Tibial nerve (tissue), 4 donors: ENCODE measurements at regions not wholly inside any gene's neighbourhood (a gene's known extent, or its start where the extent isn't known, plus 50 kb on each side); places are given as distances from the start of the nearest gene placed in this dataset.

Experiments
- DNase-seq, 2 donors: peaks; one replicate each; pipeline ENCODE4 v3.0.0-alpha.2; 2019; ENCODE audit warnings: low spot score in 2 of 2
- H3K27ac ChIP-seq, 4 donors: fragments of 200-600 bp; sonication (generic) in 3 of 4; one replicate each; pipeline ENCODE4 v1.5.1; 2017 to 2019; ENCODE audit warnings: mild to moderate bottlenecking in 1 of 4
- H3K27me3 ChIP-seq, 2 donors: fragments of 200-600 bp; sonication (generic) in 1 of 2; one replicate each; pipeline versions ENCODE4 v1.5.1 to v1.6.0; 2017 to 2019
- H3K36me3 ChIP-seq, 3 donors: fragments of 200-600 bp; sonication (generic); one replicate each; pipeline ENCODE4 v1.5.1; 2018 to 2019
- H3K4me1 ChIP-seq, 4 donors: fragments of 200-600 bp; sonication (generic) in 3 of 4; one replicate each; pipeline ENCODE4 v1.5.1; 2017 to 2019
- H3K4me3 ChIP-seq, 4 donors: fragments of 200-600 bp; sonication (generic) in 3 of 4; one replicate each; pipeline ENCODE4 v1.5.1; 2017 to 2019; ENCODE audit warnings: mild to moderate bottlenecking in 1 of 4, moderate library complexity in 1 of 4
- H3K9me3 ChIP-seq, 4 donors: fragments of 200-600 bp; sonication (generic) in 3 of 4; one replicate each; pipeline ENCODE4 v1.5.1; 2017 to 2019
- CTCF ChIP-seq, 5 experiments: fragments of 200-600 bp in 3 of 5; fragments of 450-650 bp in 2 of 5; sonication (generic) in 3 of 5; IDR thresholded peaks; one replicate each; pipeline ENCODE4 v1.5.1; 2016 to 2019; ENCODE audit warnings: antibody characterized with exemption in 5 of 5, mild to moderate bottlenecking in 3 of 5, moderate library complexity in 2 of 5
- EP300 ChIP-seq, 2 donors: sonication (generic); formaldehyde crosslinking; IDR thresholded peaks; one replicate each; pipeline ENCODE4 v1.6.1; 2017; ENCODE audit warnings: antibody characterized with exemption in 2 of 2, mild to moderate bottlenecking in 1 of 2
- POLR2A ChIP-seq, 2 donors: fragments of 450-650 bp; IDR thresholded peaks; one replicate each; pipeline ENCODE4 v1.6.1; 2017; ENCODE audit warnings: antibody characterized with exemption in 2 of 2, mild to moderate bottlenecking in 2 of 2, moderate library complexity in 2 of 2
- WGBS, 2 donors: methylation state at CpG; one replicate each; pipeline ENCODE4 v1.1.5; 2018; 5-methylcytosine and 5-hydroxymethylcytosine counted together

GRCh38 chr4:129581305-129581704 lies 485.4 kb downstream of the C4orf33 start:
- H3K27me3 ChIP-seq = no peaks in the 10 kb centered on the region
- 71 to 82% methylated on average over 1 of the region's 1 CpG for WGBS, 2 donors
- no peak overlapping the region for H3K4me3 ChIP-seq
- H3K27ac ChIP-seq = no peak overlapping the region
- H3K4me1 ChIP-seq = peaks cover 0 to 17% (median 0%) of the 10 kb centered on the region in 4 donors
- no peak for DNase-seq
- peaks cover 0 to 17% (median 3%) of the 10 kb centered on the region in 4 donors for H3K9me3 ChIP-seq
- no peaks in the 10 kb centered on the region for H3K36me3 ChIP-seq
- TF ChIP-seq POLR2A (IDR thresholded peaks at IDR 0.05) (no peak), EP300 (IDR thresholded peaks at IDR 0.05) (no peak)

- peak; percentile 16 to 68 for DNase-seq
- H3K27ac ChIP-seq = no peak overlapping the region
- H3K9me3 ChIP-seq = peaks cover 0 to 17% (median 3%) of the 10 kb centered on the region in 4 donors
- no peaks in the 10 kb centered on the region for H3K27me3 ChIP-seq
- WGBS, 2 donors = 52 to 57% methylated on average over 2 of the region's 2 CpGs
- peaks cover 0 to 13% (median 0%) of the 10 kb centered on the region in 4 donors for H3K4me1 ChIP-seq
- no peak overlapping the region for H3K4me3 ChIP-seq
- H3K36me3 ChIP-seq = no peaks in the 10 kb centered on the region
- TF ChIP-seq EP300 (IDR thresholded peaks at IDR 0.05) (peak in 1 of 2 donors; percentile 83), POLR2A (IDR thresholded peaks at IDR 0.05) (no peak)
Observed at GRCh38 chr4:129583868-129584267, 487.9 kb downstream of the C4orf33 start.

- H3K4me1 ChIP-seq = no peaks in the 10 kb centered on the region
- no peak overlapping the region for H3K27ac ChIP-seq
- DNase-seq = no peak
- no peak overlapping the region for H3K4me3 ChIP-seq
- TF ChIP-seq POLR2A (IDR thresholded peaks at IDR 0.05) (no peak), EP300 (IDR thresholded peaks at IDR 0.05) (no peak), CTCF (IDR thresholded peaks at IDR 0.05) (no peak)
- H3K27me3 ChIP-seq = no peaks in the 10 kb centered on the region
- H3K36me3 ChIP-seq = no peaks in the 10 kb centered on the region
- H3K9me3 ChIP-seq = peaks cover 0 to 14% (median 2%) of the 10 kb centered on the region in 4 donors
Observed at GRCh38 chr4:129598582-129598981, 502.6 kb downstream of the C4orf33 start.

GRCh38 chr4:129600898-129601297 lies 504.9 kb downstream of the C4orf33 start:
- H3K36me3 ChIP-seq = no peaks in the 10 kb centered on the region
- no peak overlapping the region for H3K27ac ChIP-seq
- 85 to 88% methylated on average over 5 of the region's 5 CpGs for WGBS, 2 donors
- H3K27me3 ChIP-seq = no peaks in the 10 kb centered on the region
- no peaks in the 10 kb centered on the region for H3K4me1 ChIP-seq
- no peaks in the 10 kb centered on the region for H3K9me3 ChIP-seq
- H3K4me3 ChIP-seq = no peak overlapping the region
- DNase-seq = no peak
- TF ChIP-seq POLR2A (IDR thresholded peaks at IDR 0.05) = no peak

DNA sequence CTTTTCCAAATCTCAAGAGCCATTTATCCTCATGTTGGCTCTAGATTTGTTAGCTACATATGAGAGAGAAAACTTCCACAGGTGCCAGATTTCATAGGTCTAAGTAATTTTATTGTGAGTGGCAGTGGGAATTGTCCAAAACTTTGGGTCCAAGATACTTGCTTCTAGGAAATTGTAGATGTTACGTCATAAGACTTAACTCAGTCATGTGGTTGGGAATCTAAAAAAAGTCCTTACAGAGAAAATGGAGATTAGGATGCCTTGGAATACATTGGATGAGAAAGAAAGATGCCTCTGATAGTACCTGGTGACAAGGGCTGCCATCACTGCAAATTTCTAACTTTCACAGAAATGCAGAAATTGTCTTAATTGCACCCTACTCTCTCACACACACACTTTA lies 506.5 kb downstream of the C4orf33 start:
- Histone ChIP-seq H3K36me3 (no peaks in the 10 kb centered on the region), H3K4me1 (no peaks in the 10 kb centered on the region), H3K27ac (no peak overlapping the region), H3K4me3 (no peak overlapping the region), H3K27me3 (no peaks in the 10 kb centered on the region), H3K9me3 (no peaks in the 10 kb centered on the region)
- 95 to 100% methylated on average over 1 of the region's 1 CpG for WGBS, 2 donors
- no peak for TF ChIP-seq POLR2A (IDR thresholded peaks at IDR 0.05)
- no peak for TF ChIP-seq CTCF (IDR thresholded peaks at IDR 0.05)
- no peak for TF ChIP-seq EP300 (IDR thresholded peaks at IDR 0.05)
- no peak for DNase-seq

GRCh38 chr4:129603241-129603931 lies 507.4 kb downstream of the C4orf33 start:
- no peak overlapping the region for H3K27ac ChIP-seq
- no peaks in the 10 kb centered on the region for H3K36me3 ChIP-seq
- H3K27me3 ChIP-seq = no peaks in the 10 kb centered on the region
- 77 to 80% methylated on average over 4 of the region's 4 CpGs for WGBS, 2 donors
- no peak for DNase-seq
- no peaks in the 10 kb centered on the region for H3K9me3 ChIP-seq
- no peaks in the 10 kb centered on the region for H3K4me1 ChIP-seq
- H3K4me3 ChIP-seq = no peak overlapping the region
- TF ChIP-seq POLR2A (IDR thresholded peaks at IDR 0.05) (no peak), CTCF (IDR thresholded peaks at IDR 0.05) (no peak), EP300 (IDR thresholded peaks at IDR 0.05) (no peak)
